ENCODE measurements at regions not wholly inside any gene's neighbourhood (a gene's known extent, or its start where the extent isn't known, plus 50 kb on each side); places are given as distances from the start of the nearest gene placed in this dataset.

DNA sequence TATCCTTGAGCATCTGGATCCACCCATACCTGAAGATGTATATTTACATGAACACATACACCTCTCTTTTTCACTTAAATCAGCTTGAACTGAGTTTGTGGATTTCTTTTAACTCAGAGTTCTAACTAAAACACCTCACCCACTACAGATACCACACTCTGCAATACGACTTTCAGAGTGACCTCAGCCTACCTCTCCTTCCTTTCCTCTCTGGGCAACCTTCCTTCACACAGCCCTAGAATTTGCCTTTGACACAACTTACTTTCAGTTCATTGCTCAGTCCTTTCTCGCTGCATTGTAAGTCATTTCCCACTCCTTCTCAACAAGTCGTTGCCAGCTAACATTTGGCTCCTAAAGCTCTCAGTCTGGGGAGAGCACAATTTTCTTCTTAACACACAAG, 151.9 kb upstream of the IRX3 start:
- no peak for TF ChIP-seq CTCF (IDR thresholded peaks at IDR 0.05)
- Histone ChIP-seq H3K36me3 (ENCODE audit: low read depth) (no peaks in the 10 kb centered on the region), H3K9me3 (no peaks in the 10 kb centered on the region), H3K4me1 (ENCODE audit: low read depth) (no peaks in the 10 kb centered on the region), H3K4me3 (no peak overlapping the region)
- ATAC-seq (no peak), DNase-seq (no peak)
- intact Hi-C loops (cut with DNase I, micrococcal nuclease), result no loop called here

GRCh38 chr16:54437921-54438320, 151.3 kb upstream of the IRX3 start:
- intact Hi-C loops (cut with DNase I, micrococcal nuclease), result no loop called here
- Histone ChIP-seq H3K9me3 (no peaks in the 10 kb centered on the region), H3K4me3 (no peak overlapping the region), H3K36me3 (ENCODE audit: low read depth) (no peaks in the 10 kb centered on the region), H3K4me1 (ENCODE audit: low read depth) (no peaks in the 10 kb centered on the region)
- DNase-seq (no peak), ATAC-seq (no peak)
- TF ChIP-seq CTCF (IDR thresholded peaks at IDR 0.05), result no peak

DNA sequence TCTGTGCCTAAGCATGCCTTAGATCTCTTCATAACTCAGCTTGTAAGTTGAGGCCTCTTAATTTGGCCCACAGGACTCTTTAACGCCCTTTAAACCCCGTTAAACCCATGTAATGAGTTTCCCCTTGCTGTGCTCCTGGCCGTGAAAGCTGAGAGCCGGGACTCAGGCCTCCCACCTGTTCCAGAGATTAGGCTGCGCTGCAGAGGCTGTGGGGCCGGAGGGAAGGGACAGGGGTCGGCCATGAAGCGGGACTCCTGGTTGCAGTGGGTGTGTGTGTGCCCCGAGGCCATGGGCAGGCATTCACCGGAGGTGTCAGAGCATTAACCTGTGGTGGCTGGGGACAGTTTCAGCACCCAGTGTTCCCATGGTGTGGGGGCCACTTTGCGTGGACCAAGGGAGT, 150.8 kb upstream of the IRX3 start:
- Histone ChIP-seq H3K4me1 (ENCODE audit: low read depth) (no peaks in the 10 kb centered on the region), H3K36me3 (ENCODE audit: low read depth) (no peaks in the 10 kb centered on the region), H3K9me3 (no peaks in the 10 kb centered on the region), H3K4me3 (no peak overlapping the region)
- ATAC-seq (no peak), DNase-seq (no peak)
- TF ChIP-seq CTCF (IDR thresholded peaks at IDR 0.05), result no peak
- intact Hi-C loops (cut with DNase I, micrococcal nuclease), result no loop called here

DNA sequence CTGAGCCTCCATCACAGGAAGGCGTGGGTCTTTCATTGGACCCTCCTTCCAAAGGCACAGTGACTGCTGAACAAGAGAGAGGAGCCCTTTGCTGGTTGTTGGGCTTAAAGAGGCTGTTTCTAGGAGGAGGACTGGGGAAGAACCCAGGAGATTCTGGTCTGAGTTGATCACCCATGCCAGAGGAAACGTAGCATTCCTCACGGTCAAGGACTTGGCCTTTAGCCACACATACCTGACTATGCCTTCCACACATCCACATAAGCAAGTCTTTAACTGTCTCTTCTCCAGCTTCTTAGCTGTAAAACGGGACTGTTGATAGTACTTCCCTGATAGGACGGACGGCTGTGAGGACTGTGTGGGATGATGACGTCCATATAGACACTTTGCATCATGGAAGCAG, 149.8 kb upstream of the IRX3 start:
- ATAC-seq (no peak), DNase-seq (no peak)
- Histone ChIP-seq H3K4me3 (no peak overlapping the region), H3K9me3 (no peaks in the 10 kb centered on the region), H3K36me3 (ENCODE audit: low read depth) (no peaks in the 10 kb centered on the region), H3K4me1 (ENCODE audit: low read depth) (no peaks in the 10 kb centered on the region)
- no peak for TF ChIP-seq CTCF (IDR thresholded peaks at IDR 0.05)
- intact Hi-C loops (cut with DNase I, micrococcal nuclease), result no loop called here

DNA sequence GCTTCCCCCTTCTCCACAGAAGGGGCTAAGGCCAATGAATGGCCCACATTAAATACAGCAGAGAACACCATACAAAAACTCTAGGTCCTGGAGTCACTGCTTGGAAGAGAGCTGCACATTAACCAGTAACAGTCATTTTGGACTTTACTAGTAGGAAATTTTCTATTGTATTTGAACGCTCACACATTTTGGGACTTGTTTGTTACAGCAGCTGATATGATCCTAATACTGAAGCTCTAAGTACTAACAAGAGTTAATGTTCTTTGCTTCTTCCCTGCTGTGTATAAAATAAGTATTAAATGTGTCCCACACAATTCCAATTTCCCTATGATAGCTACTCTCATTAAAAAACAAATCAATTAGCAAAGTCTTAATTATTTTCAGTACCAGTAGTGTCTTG, 148.3 kb upstream of the IRX3 start:
- Histone ChIP-seq H3K36me3 (ENCODE audit: low read depth) (no peaks in the 10 kb centered on the region), H3K4me1 (ENCODE audit: low read depth) (no peaks in the 10 kb centered on the region), H3K4me3 (no peak overlapping the region), H3K9me3 (peaks cover 1% of the 10 kb centered on the region)
- DNase-seq, result no peak
- intact Hi-C loops (cut with DNase I, micrococcal nuclease), result no loop called here
- ATAC-seq, result no peak
- TF ChIP-seq CTCF (IDR thresholded peaks at IDR 0.05), result no peak

GRCh38 chr16:54432897-54433229, 146.3 kb upstream of the IRX3 start:
- no peak overlapping the region for H3K4me3 ChIP-seq
- no peaks in the 10 kb centered on the region for H3K36me3 ChIP-seq (ENCODE audit: low read depth)
- H3K9me3 ChIP-seq, result peaks cover 2% of the 10 kb centered on the region
- intact Hi-C loops (cut with DNase I, micrococcal nuclease), result no loop called here
- no peaks in the 10 kb centered on the region for H3K4me1 ChIP-seq (ENCODE audit: low read depth)
- no peak for TF ChIP-seq CTCF (IDR thresholded peaks at IDR 0.05)
- DNase-seq (no peak), ATAC-seq (no peak)
